ENCODE measurements at regions not wholly inside any gene's neighbourhood (a gene's known extent, or its start where the extent isn't known, plus 50 kb on each side); places are given as distances from the start of the nearest gene placed in this dataset.

- DNase-seq (ENCODE audit: low read depth in 1 of 2, low spot score in 1 of 2): no peak
Measured at GRCh38 chr11:127110542-127110941, 110.0 kb upstream of the KIRREL3 start.

GRCh38 chr11:127109796-127110480, 109.4 kb upstream of the KIRREL3 start:
- no peak for DNase-seq (ENCODE audit: low read depth in 1 of 2, low spot score in 1 of 2)

- DNase-seq (ENCODE audit: low read depth in 1 of 2, low spot score in 1 of 2): no peak
Measured at GRCh38 chr11:127108838-127109237, 108.3 kb upstream of the KIRREL3 start.

GRCh38 chr11:127106938-127107337, 106.4 kb upstream of the KIRREL3 start:
- no peak for DNase-seq (ENCODE audit: low read depth in 1 of 2, low spot score in 1 of 2)

GRCh38 chr11:127105593-127106541, 105.3 kb upstream of the KIRREL3 start:
- no peak for DNase-seq (ENCODE audit: low read depth in 1 of 2, low spot score in 1 of 2)

GRCh38 chr11:127103586-127104388, 103.2 kb upstream of the KIRREL3 start:
- DNase-seq (ENCODE audit: low read depth in 1 of 2, low spot score in 1 of 2): no peak

- no peak for DNase-seq (ENCODE audit: low read depth in 1 of 2, low spot score in 1 of 2)
Measured at GRCh38 chr11:127098684-127099083, 98.1 kb upstream of the KIRREL3 start.

GRCh38 chr11:127080735-127081134, 80.2 kb upstream of the KIRREL3 start:
- no peak for DNase-seq (ENCODE audit: low read depth in 1 of 2, low spot score in 1 of 2)

GRCh38 chr11:127075758-127076157, 75.2 kb upstream of the KIRREL3 start:
- DNase-seq (ENCODE audit: low read depth in 1 of 2, low spot score in 1 of 2): no peak

- no peak for DNase-seq (ENCODE audit: low read depth in 1 of 2, low spot score in 1 of 2)
Measured at GRCh38 chr11:127074151-127074761, 73.7 kb upstream of the KIRREL3 start.

- no peak for DNase-seq (ENCODE audit: low read depth in 1 of 2, low spot score in 1 of 2)
Measured at GRCh38 chr11:127073621-127074020, 73.1 kb upstream of the KIRREL3 start.

- no peak for DNase-seq (ENCODE audit: low read depth in 1 of 2, low spot score in 1 of 2)
Measured at GRCh38 chr11:127071606-127072005, 71.0 kb upstream of the KIRREL3 start.

GRCh38 chr11:127070808-127071207, 70.2 kb upstream of the KIRREL3 start:
- DNase-seq (ENCODE audit: low read depth in 1 of 2, low spot score in 1 of 2): no peak

GRCh38 chr11:127066401-127067090, 66.0 kb upstream of the KIRREL3 start:
- no peak for DNase-seq (ENCODE audit: low read depth in 1 of 2, low spot score in 1 of 2)

GRCh38 chr11:127063241-127063640, 62.7 kb upstream of the KIRREL3 start:
- DNase-seq (ENCODE audit: low read depth in 1 of 2, low spot score in 1 of 2): no peak

- DNase-seq (ENCODE audit: low read depth in 1 of 2, low spot score in 1 of 2): no peak
Measured at GRCh38 chr11:127061947-127062346, 61.4 kb upstream of the KIRREL3 start.

GRCh38 chr11:127059750-127060149, 59.2 kb upstream of the KIRREL3 start:
- DNase-seq (ENCODE audit: low read depth in 1 of 2, low spot score in 1 of 2): no peak

GRCh38 chr11:127059286-127059685, 58.7 kb upstream of the KIRREL3 start:
- no peak for DNase-seq (ENCODE audit: low read depth in 1 of 2, low spot score in 1 of 2)

GRCh38 chr11:127058524-127058923, 58.0 kb upstream of the KIRREL3 start:
- DNase-seq (ENCODE audit: low read depth in 1 of 2, low spot score in 1 of 2): no peak

- DNase-seq (ENCODE audit: low read depth in 1 of 2, low spot score in 1 of 2): no peak
Measured at GRCh38 chr11:127057126-127057525, 56.6 kb upstream of the KIRREL3 start.

Data from activated CD4-positive, alpha-beta T cell treated with anti-CD3 and anti-CD28 coated beads, Interleukin-2, amount 50 U/mL, for 24 hours (primary cell).